GM18507 (cell line): ENCODE measurements at regions not wholly inside any gene's neighbourhood (a gene's known extent, or its start where the extent isn't known, plus 50 kb on each side); places are given as distances from the start of the nearest gene placed in this dataset.
"Not testable (repeated sequence)": the region's sequence is repeated elsewhere in the genome, so short reads cannot be mapped to it uniquely, and the experiment has no call there.

Experiments used
- DNase-seq: peaks from one replicate; pipeline ENCODE4 v3.0.0; 2011; ENCODE audit warnings: low read depth; ENCODE audit not compliant: insufficient read length; ENCODE audit errors: extremely low spot score
- FAIRE-seq: peaks from 2 replicates; lab custom pipeline; 2011; peaks lifted over from hg19 to GRCh38; lab: Jason Lieb, UNC

- FAIRE-seq: no peak
- DNase-seq: no peak
Measured at GRCh38 chr4:116099596-116099995, 985.8 kb downstream of the TRAM1L1 start.

- DNase-seq, FAIRE-seq: not testable (repeated sequence)
Measured at GRCh38 chr4:116097353-116097752, 983.9 kb upstream of the NDST4 start.

GRCh38 chr4:116092961-116093360, 979.5 kb upstream of the NDST4 start:
- DNase-seq (no peak), FAIRE-seq (no peak)

- FAIRE-seq: no peak
- no peak for DNase-seq
Measured at GRCh38 chr4:116088771-116089170, 975.4 kb upstream of the NDST4 start.

GRCh38 chr4:116082808-116083366, 969.5 kb upstream of the NDST4 start:
- DNase-seq (no peak), FAIRE-seq (no peak)

GRCh38 chr4:116073051-116073450, 959.6 kb upstream of the NDST4 start:
- FAIRE-seq: no peak
- no peak for DNase-seq

DNA sequence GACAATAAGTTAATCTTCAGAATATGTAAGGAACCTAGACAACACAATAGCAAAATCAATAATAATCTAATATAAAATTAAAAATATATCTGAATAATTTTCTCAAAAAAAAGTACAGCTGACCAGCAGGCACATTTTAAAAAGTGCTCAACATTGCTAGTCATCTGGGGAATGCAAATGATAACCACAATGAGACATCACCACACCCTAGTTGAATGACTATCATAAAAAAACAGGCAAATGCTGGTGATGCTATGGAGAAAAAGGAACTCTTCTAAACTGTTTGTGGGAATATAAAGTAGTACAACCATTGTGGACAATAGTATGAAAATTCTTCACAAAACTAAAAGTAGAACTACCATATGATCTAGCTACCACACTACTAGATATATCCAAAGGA, 956.9 kb upstream of the NDST4 start:
- DNase-seq (no peak), FAIRE-seq (no peak)

- FAIRE-seq (no peak), DNase-seq (no peak)
Measured at GRCh38 chr4:116066711-116067245, 953.4 kb upstream of the NDST4 start.

- FAIRE-seq (no peak), DNase-seq (no peak)
Measured at GRCh38 chr4:116064331-116064730, 950.9 kb upstream of the NDST4 start.

DNA sequence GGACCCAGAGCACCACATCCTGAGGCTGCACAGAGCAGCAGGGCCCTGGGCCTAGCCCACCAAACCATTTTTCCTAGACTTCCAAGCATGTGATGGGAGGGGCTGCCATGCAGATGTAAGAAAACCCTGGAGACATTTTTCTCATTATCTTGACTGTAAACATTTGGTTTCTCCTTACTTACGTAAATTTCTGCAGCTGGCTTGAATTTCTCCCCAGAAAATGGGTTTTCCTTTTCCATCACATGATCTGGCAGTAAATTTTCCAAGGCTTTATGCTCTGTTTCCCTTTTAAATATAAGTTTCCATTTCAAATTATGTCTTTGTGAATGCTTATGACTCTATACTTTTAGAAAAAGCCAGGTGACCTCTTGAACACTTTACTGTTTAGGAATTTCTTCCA, 945.9 kb upstream of the NDST4 start:
- DNase-seq (no peak), FAIRE-seq (no peak)

- FAIRE-seq: no peak
- no peak for DNase-seq
Measured at GRCh38 chr4:116058129-116058528, 944.7 kb upstream of the NDST4 start.

DNA sequence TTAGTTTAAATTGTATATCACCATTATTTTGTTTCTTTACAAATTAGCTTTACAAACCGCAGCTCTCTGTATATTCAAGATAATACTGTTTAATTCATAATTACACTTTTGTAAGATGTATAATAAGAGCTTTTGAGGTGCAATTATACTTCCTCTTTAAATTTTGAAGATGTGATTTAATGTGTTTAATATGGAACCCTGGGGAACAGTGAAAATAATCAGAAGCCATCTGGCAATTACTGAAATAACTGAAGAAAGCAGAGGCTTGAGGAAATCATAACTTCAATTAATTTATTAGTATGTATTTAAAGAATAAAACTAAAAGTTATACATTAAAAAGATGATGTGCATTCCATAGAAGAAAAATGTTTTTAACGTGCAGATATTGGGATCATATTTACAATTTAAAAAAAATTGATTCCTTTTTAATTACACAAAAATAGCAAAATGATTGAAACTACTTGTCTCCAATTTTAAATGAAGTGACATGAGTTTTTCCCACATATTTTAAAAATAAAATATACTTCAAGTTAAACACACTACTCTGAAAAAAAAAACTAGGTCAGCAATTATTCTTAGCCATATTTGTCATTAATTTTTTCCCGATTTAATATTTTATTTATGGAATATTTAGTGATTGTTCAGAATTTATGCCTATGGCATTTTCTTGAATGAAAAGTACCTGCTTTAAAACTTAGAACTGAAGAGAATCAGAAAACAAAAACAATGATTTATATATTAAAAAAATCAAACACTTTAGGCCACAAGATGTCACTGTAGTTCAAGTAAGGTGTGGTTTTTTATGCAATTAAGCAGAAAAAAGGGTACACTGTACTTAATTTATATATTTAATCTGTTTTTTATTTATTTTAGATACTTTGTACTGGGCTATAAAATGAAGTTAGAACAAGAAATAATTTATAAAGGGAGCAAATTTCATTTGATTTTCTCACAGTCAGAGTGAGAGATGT, 942.7 kb upstream of the NDST4 start:
- FAIRE-seq: no peak
- DNase-seq: no peak

GRCh38 chr4:116027311-116027710, 913.9 kb upstream of the NDST4 start:
- no peak for FAIRE-seq
- DNase-seq: no peak

DNA sequence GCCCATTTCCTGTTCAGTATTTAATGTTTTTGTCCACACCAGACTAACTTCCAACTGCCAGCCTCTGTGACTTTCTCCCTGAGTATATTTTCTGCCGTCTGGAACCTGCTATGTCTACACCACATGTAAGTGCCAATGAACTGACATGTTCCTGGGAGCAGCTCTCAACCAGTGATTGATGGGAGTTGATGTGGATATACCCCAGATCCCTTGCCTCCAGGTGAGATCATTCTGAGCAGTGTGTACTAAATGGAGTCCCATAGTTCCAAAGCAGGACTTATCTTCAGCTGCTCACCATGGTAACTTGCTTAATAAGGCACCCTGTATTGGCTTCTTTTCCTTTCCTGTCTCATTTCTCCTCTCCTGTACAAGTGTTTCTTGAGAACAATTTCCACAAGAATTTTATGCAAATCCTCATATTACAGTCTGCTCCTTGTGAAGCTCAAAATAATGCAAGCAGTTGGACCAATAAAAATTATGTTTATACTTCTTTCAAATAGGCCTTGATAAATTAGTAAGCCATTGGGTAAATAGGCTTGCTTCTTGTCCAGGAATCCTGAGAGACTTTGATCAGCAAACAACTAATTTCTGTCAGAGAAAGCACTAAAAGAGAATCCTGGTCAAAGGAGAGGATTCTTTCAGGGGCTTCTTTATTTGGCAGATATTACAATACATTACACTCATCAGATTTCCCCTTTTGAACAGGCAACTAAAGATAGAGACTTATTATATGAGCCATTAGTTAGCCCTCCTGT, 911.7 kb upstream of the NDST4 start:
- DNase-seq: no peak
- no peak for FAIRE-seq

GRCh38 chr4:116023049-116023448, 909.6 kb upstream of the NDST4 start:
- FAIRE-seq (no peak), DNase-seq (no peak)

GRCh38 chr4:116020141-116020722, 906.8 kb upstream of the NDST4 start:
- DNase-seq: no peak

DNA sequence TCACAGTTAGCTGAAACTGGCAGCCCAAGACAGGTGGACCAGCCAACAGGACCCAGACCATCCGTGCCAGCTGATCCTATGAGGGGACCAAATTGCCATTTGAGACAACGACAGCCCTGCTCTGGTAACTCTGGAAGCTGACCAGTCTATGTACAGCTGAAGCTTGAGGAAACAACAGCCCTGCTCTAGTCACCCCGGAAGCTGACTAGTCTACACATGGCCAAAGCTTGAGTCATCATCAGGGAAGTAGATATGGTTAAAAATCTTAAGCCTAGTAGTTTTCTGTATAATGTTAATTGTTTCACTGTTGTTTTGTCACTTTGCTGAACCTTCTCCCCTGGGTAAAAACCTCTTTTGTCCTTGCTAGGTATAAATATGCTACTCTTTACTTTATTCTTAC, 905.4 kb upstream of the NDST4 start:
- FAIRE-seq (no peak), DNase-seq (no peak)

More at GRCh38 chr4:116020141-116020722, 906.8 kb upstream of the NDST4 start:
- no peak for FAIRE-seq

- FAIRE-seq (no peak), DNase-seq (no peak)
Measured at GRCh38 chr4:116016201-116016600, 902.8 kb upstream of the NDST4 start.

GRCh38 chr4:116015549-116015948, 902.1 kb upstream of the NDST4 start:
- FAIRE-seq (no peak), DNase-seq (no peak)

DNA sequence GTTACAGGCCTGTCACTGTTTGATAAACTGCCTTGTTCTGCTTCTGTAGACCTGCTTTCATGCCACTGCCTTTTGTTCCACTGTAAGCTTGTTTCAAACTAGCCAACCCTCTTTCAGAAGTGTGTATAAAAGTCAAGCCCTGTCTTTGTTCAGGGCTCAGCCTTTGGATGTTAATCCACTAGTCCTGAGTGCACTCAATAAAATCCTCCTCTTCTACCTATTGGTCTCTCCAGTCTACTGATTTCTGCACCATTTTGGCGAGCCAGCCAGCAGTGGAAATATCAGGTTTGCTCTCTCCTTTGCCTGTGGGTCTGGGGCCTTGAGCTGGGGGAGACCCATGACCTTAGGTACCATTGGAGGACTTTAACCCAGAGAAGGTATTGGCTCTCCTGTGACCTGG, 901.6 kb upstream of the NDST4 start:
- DNase-seq (no peak), FAIRE-seq (no peak)
